ENCODE measurements at regions not wholly inside any gene's neighbourhood (a gene's known extent, or its start where the extent isn't known, plus 50 kb on each side); places are given as distances from the start of the nearest gene placed in this dataset.

DNA sequence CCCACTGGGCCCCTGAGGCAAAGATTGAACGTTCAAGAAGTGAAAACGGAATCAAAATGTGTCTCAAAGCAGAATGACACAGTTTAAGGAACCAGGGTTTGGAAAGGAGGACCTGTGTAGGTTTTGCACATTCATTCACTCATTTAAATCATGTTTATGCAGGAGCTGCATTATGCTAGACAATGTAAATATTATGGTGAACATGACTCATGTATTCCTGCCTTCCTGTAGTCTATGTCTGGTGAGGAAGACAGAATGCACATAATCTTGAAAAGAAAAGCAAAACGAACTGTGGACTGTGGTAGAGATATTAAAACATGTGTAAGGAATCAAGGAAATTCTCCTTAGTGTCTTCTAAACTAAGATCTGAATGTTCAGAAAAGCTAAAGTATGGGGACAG is 311.8 kb upstream of the SMIM31 start:
- in situ Hi-C loops (cut with HindIII; ENCODE audit: low sequenced_read_pairs): no loop called here

DNA sequence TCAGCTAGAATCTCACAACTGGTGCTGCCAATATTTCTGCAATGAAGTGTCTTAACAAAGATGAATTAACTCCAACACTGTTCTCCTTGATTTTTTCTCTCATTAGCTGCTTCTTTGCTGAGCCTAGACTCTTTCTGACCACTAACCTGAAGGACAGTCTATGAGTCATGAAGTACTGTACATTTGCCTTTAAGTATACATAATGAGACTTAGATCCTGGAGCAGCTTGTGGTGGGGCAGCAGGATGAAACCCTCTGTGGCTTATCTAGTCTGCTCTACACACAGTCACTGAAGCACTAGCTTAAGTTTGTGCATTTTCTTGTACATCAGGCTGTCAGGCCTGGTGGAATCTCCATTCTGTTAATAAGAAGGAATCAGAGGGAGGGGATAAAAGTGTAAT is 307.4 kb upstream of the SMIM31 start:
- in situ Hi-C loops (cut with HindIII; ENCODE audit: low sequenced_read_pairs): no loop called here

DNA sequence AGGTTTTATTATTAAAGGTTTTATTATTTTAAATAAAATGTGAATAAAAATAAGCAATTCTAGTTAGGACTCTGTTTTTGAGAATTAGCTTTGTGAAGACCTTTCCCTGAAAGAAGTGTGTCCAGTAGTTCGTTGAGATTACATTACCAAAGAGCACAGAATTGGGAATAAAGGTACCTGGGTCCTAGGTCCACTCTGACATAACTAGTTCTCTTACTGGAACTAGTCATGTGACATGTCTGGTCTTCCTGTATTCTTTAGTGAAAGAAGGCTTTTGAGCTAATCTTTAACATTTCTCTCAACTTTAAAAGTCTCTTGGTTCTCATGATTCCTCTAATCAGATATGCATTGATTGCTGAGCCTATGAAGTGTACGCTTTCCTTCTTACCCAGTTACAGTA is 292.0 kb upstream of the SMIM31 start:
- in situ Hi-C loops (cut with HindIII; ENCODE audit: low sequenced_read_pairs): no loop called here

DNA sequence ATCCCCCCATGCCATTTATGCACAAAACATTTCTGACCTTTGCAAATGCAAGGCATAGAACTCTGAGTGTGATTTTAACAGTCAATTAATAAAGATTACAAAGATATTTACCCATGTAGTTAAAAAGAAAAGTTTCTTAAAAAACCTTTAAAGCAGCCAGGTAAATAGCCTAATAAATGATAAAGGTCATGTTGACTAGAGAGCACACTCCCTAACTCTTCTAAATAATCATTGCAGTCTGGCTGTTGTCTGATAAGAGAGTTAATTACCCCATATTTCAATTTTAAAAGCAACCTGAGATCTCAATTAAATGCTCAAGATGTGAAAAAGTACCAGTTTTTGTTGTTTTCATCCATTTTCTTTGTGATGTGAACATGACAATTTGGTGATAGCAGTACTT is 291.5 kb upstream of the SMIM31 start:
- in situ Hi-C loops (cut with HindIII; ENCODE audit: low sequenced_read_pairs): no loop called here

DNA sequence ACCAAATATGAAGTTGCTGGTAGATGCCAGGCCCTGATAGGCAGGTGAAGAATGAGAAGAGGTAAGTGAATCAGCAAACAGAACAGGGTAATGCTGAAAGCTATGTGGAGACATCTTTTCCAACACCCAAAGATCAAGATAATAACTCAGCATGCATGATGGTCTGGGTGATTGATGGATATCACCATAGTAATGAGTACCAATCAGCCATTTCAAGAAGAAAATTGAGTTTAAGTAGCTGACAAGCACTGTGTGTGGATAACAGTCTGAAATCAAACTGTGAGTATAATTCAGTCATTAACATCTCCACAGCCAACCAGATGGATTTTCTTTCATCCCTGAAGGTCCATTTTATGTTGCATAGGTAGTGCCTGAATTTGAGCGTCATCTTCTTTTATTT is 289.6 kb upstream of the SMIM31 start:
- in situ Hi-C loops (cut with HindIII; ENCODE audit: low sequenced_read_pairs): no loop called here

DNA sequence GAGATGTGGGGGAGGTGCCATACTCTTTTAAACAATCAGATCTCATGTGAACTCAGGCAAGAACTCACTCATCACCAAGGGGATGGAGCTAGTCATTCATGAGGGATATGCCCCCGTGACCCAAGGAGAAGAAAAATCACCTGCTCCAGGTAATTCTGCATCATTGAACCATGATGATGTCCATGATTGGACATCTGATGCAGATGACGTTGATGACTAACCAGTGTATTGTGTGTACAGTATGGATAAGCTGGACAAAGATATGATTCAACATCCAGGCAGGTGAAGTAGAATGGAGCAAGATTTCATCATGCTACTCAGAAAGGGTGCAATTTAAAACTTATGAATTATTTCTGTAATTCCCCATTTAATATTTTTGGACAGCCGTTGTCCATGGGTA is 286.4 kb upstream of the SMIM31 start:
- in situ Hi-C loops (cut with HindIII; ENCODE audit: low sequenced_read_pairs): no loop called here

DNA sequence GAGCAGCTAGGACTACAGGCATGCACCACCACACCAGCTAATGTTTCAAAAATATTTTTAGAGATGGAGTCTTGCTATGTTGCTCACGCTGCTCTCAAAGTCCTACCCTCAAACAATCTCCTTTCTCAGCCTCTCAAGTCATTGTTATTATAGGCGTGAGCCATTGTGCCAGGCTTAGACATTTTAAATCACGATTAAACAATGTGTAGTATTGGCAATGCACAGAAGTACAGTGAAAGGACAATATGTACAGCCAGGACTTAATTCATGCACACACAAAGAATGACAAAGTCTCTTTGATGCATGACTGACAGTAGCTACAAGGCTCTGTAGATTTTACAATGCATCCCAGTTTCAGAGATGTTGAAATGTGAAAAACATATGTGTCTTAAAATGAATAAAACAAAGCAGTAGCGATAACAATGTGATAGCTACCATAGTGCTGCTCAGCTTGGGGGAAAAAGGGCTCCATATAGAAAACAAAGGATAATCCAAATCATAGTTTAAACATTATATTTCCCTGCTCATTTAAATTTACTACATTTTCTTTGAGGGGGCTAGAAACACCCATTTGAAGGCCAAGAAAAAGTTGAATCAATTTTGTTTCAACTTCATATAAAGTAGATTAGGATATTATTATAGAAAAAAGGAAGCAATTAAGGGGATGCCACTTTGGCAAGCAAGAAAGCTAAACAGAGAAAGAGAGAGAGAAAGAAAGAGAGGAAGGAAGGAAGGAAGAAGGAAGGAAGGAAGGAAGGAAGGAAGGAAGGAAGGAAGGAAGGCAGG is 272.4 kb upstream of the SMIM31 start:
- in situ Hi-C loops (cut with HindIII; ENCODE audit: low sequenced_read_pairs): no loop called here

DNA sequence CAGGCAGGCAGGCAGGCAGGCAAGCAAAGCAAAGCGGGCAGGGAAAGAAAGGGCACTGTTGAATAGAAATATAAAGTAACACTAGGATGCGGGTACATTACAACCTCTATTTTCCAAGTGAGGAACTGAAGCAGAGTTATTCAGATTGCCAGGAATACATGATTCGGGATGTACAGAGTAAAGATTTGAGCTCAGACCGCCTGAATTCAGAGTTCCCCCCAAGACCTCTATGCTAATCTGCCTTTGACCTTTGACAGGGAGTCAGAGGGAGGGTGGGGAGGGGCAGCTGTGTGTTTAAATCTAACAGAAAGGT is 271.9 kb upstream of the SMIM31 start:
- in situ Hi-C loops (cut with HindIII; ENCODE audit: low sequenced_read_pairs): no loop called here

DNA sequence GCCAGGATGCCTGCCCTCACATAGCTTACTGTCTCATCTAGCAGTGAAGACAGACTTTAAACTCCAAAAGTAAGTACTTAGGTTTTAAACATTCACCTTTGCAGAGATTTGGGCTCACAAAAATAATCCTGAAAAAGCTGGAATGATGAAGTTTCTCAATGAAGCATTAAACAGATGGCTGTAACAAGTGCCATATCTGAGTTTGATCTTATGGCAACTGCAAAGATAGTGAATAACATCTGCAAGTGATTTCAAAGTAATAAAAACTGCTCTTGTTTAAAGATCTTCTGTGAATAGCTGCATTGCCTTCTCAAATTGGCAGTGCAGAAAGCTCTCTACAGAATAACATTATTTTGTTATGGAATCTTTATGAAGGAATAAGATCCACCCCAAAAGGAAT is 271.2 kb upstream of the SMIM31 start:
- in situ Hi-C loops (cut with HindIII; ENCODE audit: low sequenced_read_pairs): no loop called here

DNA sequence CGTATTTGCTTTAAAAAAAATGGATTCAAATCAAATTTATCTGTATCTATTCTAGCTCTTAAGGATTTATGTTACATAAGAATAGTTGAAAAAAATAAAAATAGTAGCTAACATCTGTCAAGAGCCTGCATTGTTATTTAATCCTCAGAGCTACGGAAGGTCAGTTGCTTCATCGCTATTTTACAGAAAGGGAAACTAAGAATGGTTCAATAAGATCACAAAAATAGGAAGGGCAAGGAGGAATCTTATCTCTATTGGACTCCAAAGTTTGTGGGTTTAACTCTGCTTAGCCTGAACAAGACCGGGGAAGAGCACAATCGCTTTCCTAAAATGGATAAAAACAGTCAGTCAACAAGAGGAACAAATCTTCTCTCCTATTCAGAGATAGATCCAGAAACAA is 270.2 kb upstream of the SMIM31 start:
- in situ Hi-C loops (cut with HindIII; ENCODE audit: low sequenced_read_pairs): no loop called here

DNA sequence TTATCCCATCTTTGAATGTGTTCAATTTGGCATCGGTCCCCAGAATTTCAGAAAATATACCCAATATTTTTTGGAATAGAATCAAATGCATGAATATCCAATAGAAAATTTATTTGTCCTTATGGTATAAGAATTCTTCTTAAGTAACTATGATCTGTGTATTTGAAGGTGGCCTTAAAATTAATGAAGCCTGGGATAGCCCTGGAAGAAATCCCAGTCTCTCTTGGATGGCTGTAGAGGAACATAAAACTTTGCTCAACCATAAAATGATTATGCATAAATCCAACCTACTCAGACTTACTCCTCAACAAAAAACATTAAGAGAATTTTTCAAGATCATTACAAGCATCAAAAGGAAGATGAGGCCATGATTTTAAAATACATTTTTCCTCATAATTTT is 269.4 kb upstream of the SMIM31 start:
- in situ Hi-C loops (cut with HindIII; ENCODE audit: low sequenced_read_pairs): no loop called here

DNA sequence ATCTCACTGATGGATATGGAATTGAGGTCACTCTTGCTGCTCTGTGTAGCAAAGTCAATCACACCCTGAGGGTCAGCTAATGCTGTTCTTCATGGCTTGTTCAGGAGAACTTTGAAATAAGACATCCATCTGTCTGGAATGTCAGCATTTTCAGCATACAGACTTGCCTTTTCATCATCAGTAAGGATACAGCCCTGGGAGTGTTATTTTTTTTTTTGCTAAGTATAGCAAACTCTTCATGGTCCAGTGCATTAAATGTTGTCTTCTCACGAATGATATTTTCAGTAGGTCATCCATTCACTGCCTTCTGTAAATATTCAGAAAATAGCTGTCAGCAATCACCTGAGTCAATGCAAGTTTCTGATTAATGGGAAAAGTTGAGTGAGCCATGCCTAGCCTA is 268.8 kb upstream of the SMIM31 start:
- in situ Hi-C loops (cut with HindIII; ENCODE audit: low sequenced_read_pairs): no loop called here

DNA sequence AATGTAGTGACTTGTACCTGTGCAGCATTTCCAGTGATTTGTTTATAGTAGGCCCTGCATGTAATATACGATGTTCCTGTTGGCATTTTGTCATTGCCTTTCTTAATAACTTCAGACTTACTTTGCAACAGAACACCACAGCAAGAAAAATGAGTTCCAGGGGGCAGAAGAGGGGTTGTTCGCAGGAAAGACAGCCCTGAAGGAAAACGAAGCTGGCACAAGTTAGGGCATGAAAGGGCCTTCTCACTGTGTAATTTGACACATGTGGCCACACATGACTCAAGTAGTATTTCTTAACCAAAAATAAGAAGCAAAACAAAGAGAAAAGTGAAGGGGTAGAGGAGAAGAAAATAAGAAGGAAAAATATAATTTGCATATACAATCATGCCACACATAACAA is 265.8 kb upstream of the SMIM31 start:
- in situ Hi-C loops (cut with HindIII; ENCODE audit: low sequenced_read_pairs): no loop called here

DNA sequence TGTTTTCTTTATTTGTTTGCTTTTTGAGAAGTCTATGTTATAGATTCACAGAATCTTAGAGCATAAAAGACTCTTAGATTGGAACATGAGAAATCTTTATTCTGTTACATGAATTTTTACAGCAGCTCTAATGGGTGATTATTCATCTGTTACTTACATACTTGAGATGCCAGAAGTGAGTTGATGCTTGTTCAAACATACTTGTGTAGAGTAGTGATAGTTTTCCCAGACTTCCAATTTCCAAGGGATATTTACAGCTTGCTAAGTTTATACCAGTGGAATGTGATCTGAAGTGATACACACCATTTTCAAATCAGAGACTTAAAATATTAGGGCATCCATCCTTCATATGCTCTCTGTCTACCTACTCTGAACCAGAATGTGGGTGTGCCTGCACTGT is 252.9 kb upstream of the SMIM31 start:
- in situ Hi-C loops (cut with HindIII; ENCODE audit: low sequenced_read_pairs): no loop called here

DNA sequence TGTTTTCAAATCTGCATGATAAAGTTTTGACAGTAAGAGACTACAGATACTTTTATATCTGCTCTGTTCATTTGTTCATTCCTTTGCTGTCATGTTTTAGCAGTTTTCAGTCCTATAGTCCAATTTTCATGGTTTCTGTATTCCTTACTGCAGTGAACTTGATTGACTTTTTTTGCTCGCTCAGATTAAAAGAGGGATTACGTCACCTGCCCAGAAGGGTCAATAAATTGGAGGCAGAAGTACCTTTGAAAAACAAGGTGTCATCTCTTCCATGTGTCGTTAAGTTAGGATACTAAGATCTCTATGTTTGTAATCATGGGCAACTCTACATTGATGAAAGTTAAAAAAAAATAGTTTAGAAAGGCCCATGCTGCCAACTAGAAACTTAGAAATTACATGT is 250.1 kb upstream of the SMIM31 start:
- in situ Hi-C loops (cut with HindIII; ENCODE audit: low sequenced_read_pairs): no loop called here

DNA sequence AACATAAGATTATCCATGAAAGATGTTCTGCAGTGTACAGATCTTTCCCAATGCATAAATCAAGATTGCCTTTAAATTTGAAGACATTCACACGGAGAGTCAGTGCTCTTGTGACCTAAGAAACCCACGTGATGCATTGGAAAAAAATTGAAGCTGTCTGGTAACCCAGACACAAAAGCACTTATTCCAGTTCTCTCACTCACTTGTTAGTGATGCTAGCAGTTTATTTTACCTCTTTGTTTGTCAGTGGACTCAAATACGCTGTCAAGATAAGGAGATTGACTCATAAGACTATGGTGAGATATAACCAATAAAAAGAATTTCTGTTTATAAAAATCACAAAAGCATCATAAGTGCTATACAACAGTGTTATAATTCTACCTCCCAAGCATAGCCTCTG is 245.8 kb upstream of the SMIM31 start:
- in situ Hi-C loops (cut with HindIII; ENCODE audit: low sequenced_read_pairs): no loop called here

DNA sequence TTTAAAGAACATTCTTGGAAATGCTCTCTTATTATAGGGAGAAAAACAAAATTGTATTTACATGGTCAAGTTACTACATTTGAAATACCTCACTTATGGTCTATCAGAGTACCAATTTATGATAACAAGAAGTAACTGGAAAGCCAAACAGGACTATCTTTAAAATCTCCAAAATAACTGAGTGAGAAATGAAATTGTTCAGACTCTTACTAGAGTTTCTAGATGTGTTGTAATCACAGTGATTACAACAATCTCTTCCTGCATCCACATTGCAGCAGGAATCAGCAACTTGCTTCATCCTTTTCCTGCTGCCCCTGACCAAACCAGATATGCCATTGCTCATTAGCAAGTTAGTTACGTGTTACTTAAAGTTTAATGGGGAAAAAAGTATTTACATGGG is 245.2 kb upstream of the SMIM31 start:
- in situ Hi-C loops (cut with HindIII; ENCODE audit: low sequenced_read_pairs): no loop called here

DNA sequence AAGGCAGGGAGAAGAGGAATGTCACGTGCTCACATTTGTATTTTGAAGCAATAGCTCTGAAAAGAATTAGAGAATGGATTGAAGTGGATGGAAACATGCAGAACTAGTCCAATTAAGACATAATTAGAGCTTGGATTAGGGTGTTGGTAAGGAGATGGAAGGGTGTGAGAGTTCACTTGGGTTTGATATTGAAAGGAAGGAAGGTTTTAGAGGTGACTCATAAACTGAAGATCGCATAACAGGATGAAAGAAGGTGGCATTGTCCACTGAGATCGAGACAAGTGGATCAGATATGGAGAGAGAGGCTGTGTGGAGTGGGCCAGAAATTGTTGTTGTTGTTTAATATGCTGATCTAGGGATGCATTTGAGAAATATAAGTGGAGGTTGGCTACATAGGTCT is 244.0 kb upstream of the SMIM31 start:
- in situ Hi-C loops (cut with HindIII; ENCODE audit: low sequenced_read_pairs): no loop called here

DNA sequence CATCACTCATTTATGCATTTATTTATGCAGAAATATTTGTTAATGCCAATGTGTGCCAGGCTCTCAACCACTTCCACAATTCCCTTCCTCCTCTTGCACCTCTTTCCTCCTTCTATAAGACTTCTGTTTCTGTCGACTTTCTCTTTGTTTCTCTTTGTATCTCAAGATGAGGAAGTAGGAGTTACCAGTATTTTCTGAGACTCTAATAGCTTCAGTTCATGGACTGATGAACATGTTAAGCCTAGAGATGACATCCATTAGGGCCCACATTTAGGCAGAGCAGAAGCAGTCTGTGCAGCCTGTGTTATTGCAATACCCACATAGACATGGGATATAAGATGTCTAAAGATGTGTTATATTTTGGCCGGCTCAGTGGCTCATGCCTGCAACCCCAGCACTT is 241.8 kb upstream of the SMIM31 start:
- in situ Hi-C loops (cut with HindIII; ENCODE audit: low sequenced_read_pairs): no loop called here

DNA sequence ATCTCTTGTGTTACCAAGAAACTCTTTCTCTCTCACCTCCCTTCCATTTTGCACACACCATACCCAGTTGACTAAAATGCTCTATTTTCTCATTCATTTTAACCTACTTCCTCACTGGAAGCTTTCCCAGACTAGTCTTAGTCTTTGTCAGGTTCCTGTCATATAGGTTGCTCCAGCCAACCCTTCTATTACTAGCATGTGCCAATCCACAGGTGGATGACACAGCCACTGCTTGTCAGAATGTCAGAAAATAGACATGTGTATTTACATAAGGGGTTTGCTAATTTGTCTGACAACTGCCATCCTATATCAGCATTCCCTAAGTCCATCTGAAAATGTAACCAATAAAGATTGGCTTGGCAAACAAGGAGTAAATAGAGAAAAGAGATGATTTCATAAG is 239.2 kb upstream of the SMIM31 start:
- in situ Hi-C loops (cut with HindIII; ENCODE audit: low sequenced_read_pairs): no loop called here

DNA sequence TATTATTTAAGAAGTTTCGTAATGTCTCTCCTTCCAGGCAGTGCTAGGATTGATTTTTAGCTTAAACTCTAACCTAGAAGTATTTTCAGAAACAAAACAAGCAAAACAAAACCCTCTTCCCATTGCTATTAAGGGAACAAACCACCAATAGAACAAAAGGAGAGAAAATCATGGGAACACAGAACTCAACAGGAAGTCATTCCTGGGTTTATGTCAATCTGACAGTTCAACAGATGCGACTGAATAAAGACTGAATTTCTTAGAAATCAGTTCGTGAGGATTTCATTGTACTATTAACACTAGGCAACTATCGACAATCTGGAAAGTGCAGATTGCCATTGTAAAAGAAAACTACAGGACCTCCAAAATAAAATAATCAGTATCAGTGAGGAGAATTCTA is 229.1 kb upstream of the SMIM31 start:
- in situ Hi-C loops (cut with HindIII; ENCODE audit: low sequenced_read_pairs): no loop called here

DNA sequence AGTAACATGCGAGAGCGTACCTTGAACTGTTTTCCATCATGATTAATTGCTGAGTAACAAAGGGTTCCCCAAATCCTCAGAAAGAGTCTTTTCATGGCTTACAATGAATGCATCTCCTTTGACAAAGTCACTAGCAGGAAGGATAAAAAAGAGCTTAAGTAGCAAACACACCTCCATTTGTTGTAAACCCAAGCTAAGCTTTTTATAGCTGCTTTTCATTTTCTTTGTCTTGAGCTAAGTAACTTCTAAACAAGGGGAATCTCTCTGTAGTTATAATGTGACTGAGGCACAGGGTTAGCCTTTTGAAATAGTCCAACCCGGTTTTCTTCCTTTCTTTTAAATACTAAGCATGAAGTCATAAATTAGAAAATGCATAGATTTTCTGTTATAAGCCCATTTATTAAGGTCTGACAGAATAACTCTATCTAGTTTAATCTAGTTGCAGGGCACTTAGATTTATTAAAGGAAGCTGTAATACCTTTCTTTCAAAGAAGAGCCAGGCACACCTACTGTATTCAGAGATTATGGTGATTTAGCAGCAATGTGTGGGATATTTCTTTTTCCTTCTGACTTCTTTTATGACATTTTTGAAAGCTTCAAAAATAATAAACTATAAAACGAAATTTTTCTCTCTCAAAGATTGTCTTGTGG is 226.9 kb upstream of the SMIM31 start:
- in situ Hi-C loops (cut with HindIII; ENCODE audit: low sequenced_read_pairs): no loop called here

DNA sequence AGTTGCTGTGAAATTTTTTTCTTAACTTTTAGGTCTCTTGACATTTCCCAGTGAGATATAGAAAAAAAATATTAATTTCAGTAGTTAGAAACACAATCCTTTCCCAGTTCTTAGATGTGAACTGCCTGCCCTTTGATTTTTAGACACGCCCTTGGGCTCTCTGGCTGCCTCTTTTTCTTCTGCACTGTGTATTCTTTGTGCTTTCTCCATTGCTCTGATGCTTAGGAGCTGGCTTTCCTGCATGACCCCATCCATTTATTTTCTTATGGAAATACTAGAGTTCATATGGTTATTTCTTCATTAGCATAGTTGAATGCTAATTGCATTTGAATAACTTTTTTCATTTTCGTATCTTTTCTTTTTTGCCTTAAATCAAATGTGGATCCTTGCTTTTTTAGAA is 224.9 kb upstream of the SMIM31 start:
- in situ Hi-C loops (cut with HindIII; ENCODE audit: low sequenced_read_pairs): no loop called here

Data from DLD1 (cell line).